CD4-positive, alpha-beta T cell treated with Interleukin-21 for 1 hour (primary cell): ENCODE measurements at regions not wholly inside any gene's neighbourhood (a gene's known extent, or its start where the extent isn't known, plus 50 kb on each side); places are given as distances from the start of the nearest gene placed in this dataset.

ENCODE experiments used
- DNase-seq: peaks from one replicate; pipeline ENCODE4 v3.0.0-alpha.2; 2020

GRCh38 chr6:164195278-164195941, 780.9 kb downstream of the QKI start:
- no peak for DNase-seq

- DNase-seq: no peak
Observed at GRCh38 chr6:164188861-164189260, 774.3 kb downstream of the QKI start.

GRCh38 chr6:164185471-164185871, 771.0 kb downstream of the QKI start:
- DNase-seq: no peak

GRCh38 chr6:164184410-164184809, 769.9 kb downstream of the QKI start:
- no peak for DNase-seq

GRCh38 chr6:164183556-164184123, 769.1 kb downstream of the QKI start:
- DNase-seq: no peak

DNA sequence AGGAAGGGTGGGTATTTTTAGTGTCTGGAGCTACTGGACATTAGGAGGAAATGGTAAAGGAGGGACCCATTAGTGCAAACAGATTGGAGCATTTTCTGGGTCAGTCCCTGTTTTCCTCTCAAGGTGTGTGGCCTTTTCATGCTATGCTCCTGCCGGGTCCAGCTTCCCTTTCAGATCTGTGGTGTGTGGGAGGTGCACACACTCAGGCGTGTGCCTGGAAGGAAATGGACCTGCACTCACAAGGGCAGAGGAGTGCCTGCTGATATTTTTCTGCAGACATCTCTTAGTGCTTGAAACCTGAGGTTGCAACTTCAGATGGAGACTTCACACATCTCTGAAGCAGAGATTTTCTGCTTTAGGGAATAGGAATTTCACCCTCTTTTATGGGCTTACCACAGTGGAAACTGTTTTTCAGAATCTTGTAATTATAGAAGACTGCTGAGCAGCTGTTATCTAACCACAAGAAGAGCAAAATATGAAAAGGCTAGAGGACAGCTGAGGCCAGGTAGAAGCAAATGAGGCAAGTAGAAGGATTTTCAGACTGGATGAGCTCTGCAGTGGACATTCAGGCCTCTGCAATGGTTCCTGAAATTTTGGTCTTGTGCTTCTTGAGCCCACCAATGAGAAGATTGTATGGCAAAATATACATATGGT, 764.3 kb downstream of the QKI start:
- no peak for DNase-seq

DNA sequence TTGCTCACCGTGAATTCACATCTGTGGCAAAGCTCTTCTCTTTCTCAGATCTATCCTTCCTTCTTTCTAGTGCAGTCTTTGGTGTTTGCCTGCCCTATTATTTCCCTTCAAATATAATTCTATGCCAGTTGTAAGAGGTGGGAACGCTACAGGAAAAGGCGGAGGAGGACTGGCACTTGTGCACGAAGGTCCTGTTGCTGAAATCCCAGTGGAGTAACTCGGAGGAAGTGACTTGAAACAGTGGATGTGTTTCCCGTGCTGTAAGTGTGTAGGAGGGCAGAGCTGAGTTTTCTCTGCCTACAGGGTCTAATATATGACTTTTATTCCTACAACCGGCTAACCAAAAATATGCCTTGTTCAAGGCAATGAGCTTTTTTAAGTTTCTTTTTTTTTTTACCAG, 754.8 kb downstream of the QKI start:
- no peak for DNase-seq

- DNase-seq: no peak
Observed at GRCh38 chr6:164168595-164168994, 754.1 kb downstream of the QKI start.

GRCh38 chr6:164167873-164168405, 753.4 kb downstream of the QKI start:
- DNase-seq: no peak

- DNase-seq: no peak
Observed at GRCh38 chr6:164166996-164167395, 752.5 kb downstream of the QKI start.

DNA sequence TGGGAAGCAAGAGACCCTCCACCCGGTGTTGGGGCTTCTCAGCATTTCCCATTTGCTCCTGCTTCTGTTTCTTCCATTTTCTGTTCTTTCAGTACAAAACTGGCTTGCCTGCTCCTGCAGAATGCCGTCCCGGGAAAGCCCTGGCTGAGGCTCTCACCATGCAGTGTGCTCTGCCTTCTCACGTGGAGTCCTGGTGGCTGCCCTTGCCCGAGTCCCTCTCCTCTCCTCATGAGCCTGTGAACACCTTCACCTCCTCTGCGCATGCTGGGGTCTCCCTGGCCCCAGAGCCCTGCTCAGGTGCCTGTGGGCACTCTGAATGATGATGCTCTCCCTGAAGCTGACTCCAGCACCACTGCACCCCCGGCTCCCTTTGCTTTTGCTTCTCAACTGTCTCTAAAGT, 752.0 kb downstream of the QKI start:
- DNase-seq: no peak

- no peak for DNase-seq
Observed at GRCh38 chr6:164164876-164165275, 750.4 kb downstream of the QKI start.

GRCh38 chr6:164163239-164163638, 748.7 kb downstream of the QKI start:
- no peak for DNase-seq

GRCh38 chr6:164159061-164159460, 744.5 kb downstream of the QKI start:
- no peak for DNase-seq

DNA sequence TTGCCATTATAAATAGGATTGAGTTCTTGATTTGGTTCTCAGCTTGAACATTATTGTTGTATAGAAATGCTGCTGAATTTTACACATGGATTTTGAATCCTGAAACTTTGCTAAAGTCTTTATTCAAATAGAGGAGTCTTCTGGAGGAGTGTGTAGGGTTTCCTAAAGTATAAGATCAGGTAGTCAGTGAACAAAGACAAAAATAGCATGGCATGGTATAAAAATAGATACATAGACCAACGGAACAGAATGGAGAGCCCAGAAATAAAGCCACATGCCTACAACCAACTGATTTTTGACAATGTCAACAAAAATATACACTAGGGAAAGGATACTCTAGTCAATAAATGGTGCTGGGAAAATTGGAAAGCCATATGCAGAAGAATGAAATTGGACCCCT, 740.1 kb downstream of the QKI start:
- no peak for DNase-seq

DNA sequence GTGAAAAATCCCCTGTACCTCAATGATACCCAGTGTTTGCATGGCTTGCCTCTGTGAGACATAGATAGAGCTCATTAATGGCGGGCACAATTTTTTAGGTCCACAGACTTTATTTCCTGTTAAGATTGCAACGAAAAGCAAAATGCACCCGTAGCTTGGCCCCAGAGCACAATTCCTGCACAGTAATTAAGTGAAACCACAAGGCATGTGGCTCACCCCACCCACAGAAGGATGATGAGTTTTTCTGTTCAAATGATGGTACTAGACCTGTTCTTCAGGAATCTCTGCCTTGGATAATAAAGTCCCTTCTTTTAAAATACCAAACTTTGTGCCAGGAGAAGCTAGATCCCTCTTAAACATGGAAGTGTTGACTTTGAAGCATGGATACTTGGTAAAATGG, 738.1 kb downstream of the QKI start:
- DNase-seq: no peak

DNA sequence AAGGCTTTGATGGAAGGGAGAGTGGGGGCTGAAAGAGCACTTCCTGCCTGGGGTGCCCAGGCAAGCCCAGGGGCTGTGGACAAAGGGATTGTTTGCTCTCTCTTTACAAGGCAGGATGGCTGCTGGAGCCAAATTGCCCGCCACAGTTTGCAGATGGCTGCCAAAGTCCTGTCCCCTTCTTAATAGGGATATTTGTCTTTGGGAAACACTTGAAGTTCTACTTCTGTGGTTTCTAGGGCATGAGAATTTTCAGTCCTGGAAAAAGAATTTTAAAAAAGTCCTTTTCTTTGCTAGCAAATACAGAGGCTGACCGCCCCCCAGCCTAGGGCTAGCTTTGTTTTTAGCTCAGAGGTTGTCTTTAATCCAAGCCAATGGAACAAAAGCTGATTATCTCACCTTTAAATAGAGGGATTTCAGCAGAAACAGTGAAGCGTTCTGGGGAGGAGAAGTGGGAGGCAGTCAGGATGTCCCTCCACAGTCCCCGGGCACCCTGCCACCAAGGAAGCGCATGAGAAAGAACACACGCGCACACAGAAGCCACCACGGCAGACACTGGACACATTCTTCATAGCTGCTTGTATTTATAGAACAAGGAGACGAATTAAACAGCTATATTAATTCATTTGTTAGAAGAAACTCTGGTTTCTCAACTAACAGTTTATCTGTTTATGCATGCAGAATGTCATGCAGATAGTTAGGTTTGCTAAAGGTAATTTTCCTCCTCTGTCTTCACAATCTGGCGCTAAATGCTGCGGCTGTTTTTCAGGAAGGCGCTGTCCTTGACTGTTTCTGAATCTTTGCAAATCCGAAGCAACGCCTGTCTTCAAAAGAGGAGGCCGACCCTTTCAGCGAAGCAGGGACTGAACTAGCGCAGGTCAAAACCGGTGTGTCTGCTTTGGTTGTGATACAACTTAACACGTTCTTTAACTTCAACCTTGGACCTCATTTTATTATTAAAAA, 736.9 kb downstream of the QKI start:
- no peak for DNase-seq

DNA sequence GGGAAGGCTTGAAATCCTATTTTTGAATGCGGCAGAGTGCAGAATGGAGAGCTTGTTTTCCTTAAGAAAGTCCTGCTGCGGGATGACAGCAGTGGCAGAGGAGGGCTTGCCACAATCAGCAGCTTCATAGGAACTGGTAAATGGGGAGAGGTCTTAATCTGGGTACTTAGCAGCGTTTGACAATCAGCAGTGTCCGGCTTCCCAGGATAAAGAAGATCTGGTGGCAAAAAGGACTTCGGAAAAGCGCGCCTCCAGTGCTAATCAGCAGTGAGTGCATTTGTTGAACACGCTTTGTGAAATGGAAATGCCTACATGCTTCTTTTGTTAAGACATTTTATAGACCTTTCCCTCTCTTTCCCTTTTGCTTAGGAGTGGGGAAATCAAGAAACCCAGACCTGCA, 735.7 kb downstream of the QKI start:
- no peak for DNase-seq

- no peak for DNase-seq
Observed at GRCh38 chr6:164148788-164149187, 734.3 kb downstream of the QKI start.

DNA sequence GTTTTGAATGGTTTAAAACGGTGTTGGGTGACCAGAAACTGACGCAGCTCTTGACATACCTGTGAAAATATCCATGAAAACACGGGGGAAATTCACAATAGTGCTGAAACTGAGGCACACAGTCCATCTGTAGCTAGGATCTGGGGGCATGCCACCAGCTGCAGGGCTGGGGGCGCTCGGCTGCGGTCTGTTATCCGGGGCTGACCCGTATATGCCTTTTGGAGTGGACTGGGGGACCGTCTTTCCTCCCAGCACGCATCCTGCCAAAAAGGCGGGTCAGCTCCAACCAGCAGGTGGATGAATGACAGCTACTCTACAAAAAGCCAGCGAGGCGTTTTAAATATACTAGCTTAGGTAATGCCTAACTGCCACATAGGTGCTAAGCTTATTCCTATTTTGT, 729.8 kb downstream of the QKI start:
- no peak for DNase-seq

DNA sequence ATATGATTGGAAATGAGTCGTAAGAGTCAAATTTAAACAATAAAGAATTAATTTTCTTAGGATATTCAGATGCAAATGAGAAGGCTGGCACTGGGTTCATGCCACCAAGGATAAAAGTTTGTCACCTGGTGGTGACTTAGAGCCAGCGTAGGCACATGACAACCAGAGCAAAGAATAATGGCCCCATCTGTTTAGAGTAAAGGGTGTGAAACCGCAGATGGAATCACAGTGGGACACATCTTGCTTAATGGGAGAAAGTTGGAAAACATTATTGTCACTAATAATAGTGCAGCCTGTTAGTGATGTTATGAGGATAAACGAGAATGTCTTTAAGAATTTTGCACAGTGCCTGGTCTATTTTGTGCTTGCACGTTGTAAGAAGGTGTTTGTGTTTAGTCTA, 727.8 kb downstream of the QKI start:
- DNase-seq: no peak

DNA sequence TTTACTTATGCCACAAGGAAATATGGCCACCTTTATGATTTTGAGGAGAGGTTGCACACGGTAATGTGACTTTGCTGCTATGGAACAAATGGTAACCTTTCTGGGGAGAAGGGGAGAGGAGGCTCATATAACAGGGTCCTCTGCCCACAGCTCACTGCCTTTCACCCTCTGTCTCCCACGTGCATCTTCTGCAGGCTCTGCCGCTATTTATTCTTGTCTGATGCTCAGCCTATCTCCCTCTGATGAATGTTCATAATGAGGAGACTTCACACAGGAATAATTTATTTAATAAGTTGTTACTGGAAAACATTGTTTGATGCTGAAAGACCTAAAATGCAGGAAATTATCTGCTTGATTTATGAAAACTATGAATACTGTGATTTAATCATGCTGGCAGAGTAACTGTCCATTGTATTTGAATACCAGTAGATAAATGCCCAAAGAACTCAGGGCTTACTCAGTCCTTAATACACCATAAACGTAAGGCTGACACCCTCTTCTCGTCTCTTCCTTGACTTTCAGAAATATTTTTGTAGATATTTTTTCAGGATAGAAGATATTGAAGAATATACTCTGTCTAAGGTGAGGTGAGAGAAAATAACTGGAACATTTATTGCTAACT, 721.1 kb downstream of the QKI start:
- no peak for DNase-seq

GRCh38 chr6:164133095-164133494, 718.6 kb downstream of the QKI start:
- no peak for DNase-seq
